GM13977 (cell line): ENCODE measurements at regions not wholly inside any gene's neighbourhood (a gene's known extent, or its start where the extent isn't known, plus 50 kb on each side); places are given as distances from the start of the nearest gene placed in this dataset.

Experiments used
- DNase-seq: peaks from one replicate; pipeline ENCODE4 v3.0.0; 2012; ENCODE audit warnings: low spot score
- CTCF ChIP-seq: IDR thresholded peaks from 2 replicates; pipeline ENCODE4 v1.5.1; 2012; ENCODE audit warnings: mild to moderate bottlenecking, control low read depth; ENCODE audit not compliant: insufficient read depth; ENCODE audit errors: extremely low read depth, missing control alignments
- in situ Hi-C: fragments of 300-500 bp; cut with MboI; formaldehyde crosslinking; loops from one replicate; pipeline ENCODE4 v1.12.0; 2022; ENCODE audit warnings: low sequenced_read_pairs, low pct_unique_long_range_greater_than_20kb, mixed read lengths, inconsistent platforms; ENCODE audit not compliant: unreplicated experiment

GRCh38 chr21:35360870-35361570 is 311.9 kb upstream of the RUNX1 start:
- no peak for TF ChIP-seq CTCF
- DNase-seq, result no peak
- in situ Hi-C loops, result no loop called here

- no peak for DNase-seq
- in situ Hi-C loops, result no loop called here
- TF ChIP-seq CTCF, result no peak
These were observed 310.0 kb upstream of the RUNX1 start for GRCh38 chr21:35359076-35359475.

- TF ChIP-seq CTCF, result no peak
- in situ Hi-C loops, result no loop called here
- DNase-seq, result peak; percentile 14
These were observed 308.9 kb upstream of the RUNX1 start for GRCh38 chr21:35358008-35358407.

- no peak for DNase-seq
- in situ Hi-C loops, result no loop called here
- TF ChIP-seq CTCF, result no peak
These were observed 308.1 kb upstream of the RUNX1 start for GRCh38 chr21:35357041-35357780.

GRCh38 chr21:35354078-35354477 is 305.0 kb upstream of the RUNX1 start:
- in situ Hi-C loops, result no loop called here

GRCh38 chr21:35352793-35353192 is 303.7 kb upstream of the RUNX1 start:
- TF ChIP-seq CTCF, result no peak
- no peak for DNase-seq
- in situ Hi-C loops, result no loop called here

More at GRCh38 chr21:35354078-35354477, 305.0 kb upstream of the RUNX1 start:
- TF ChIP-seq CTCF, result no peak
- no peak for DNase-seq
